PC-3 (cell line): ENCODE measurements at regions not wholly inside any gene's neighbourhood (a gene's known extent, or its start where the extent isn't known, plus 50 kb on each side); places are given as distances from the start of the nearest gene placed in this dataset.

Experiments
- ATAC-seq: fragments of 200-7000 bp; cut with Tn5 transposase; 2 replicates; pipeline ENCODE4 v1.9.1; 2020; ENCODE audit warnings: mild to moderate bottlenecking, moderate library complexity
- BruUV-seq: library from RNA; stranded (reverse); fragments of 400-500 nt; replicated peaks from 2 replicates; lab custom pipeline; 2021; lab: Mats Ljungman, UMichigan
- CTCF ChIA-PET: fragments of 300-600 bp; sonication (Branson Sonifier 250); formaldehyde crosslinking; loops from one replicate; lab custom pipeline; 2022; ENCODE audit warnings: antibody characterized with exemption; lab: Charles Lee
- POLR2A ChIA-PET: fragments of 300-600 bp; sonication (Branson Sonifier 250); formaldehyde crosslinking; loops from one replicate; lab custom pipeline; 2022; ENCODE audit warnings: antibody characterized with exemption; ENCODE audit not compliant: unreplicated experiment; lab: Charles Lee
- DNase-seq: peaks from one replicate; pipeline ENCODE4 v3.0.0-alpha.2; 2015
- H2AFZ ChIP-seq: fragments of 300-600 bp; sonication (generic); 2 replicates; pipeline ENCODE4 v1.6.0; 2016; ENCODE audit warnings: antibody characterized with exemption, low read length
- H3F3A ChIP-seq: fragments of 300-600 bp; sonication (generic); one replicate; pipeline ENCODE4 v1.6.0; 2017; ENCODE audit warnings: antibody characterized with exemption, low read length, control low read depth, mild to moderate bottlenecking; ENCODE audit not compliant: unreplicated experiment
- H3K27ac ChIP-seq: fragments of 300-600 bp; sonication (generic); 2 replicates; pipeline ENCODE4 v1.5.1; 2016; ENCODE audit warnings: mild to moderate bottlenecking, low read length
- H3K27me3 ChIP-seq: fragments of 300-600 bp; sonication (generic); 2 replicates; pipeline ENCODE4 v1.6.1; 2016; ENCODE audit warnings: low read length, mixed read lengths
- H3K36me3 ChIP-seq: fragments of 300-600 bp; sonication (generic); 2 replicates; pipeline ENCODE4 v1.6.1; 2016; ENCODE audit warnings: low read depth, mixed run types, low read length, mixed read lengths
- H3K4me1 ChIP-seq: fragments of 300-600 bp; sonication (generic); 2 replicates; pipeline ENCODE4 v1.5.1; 2016; ENCODE audit warnings: low read length; ENCODE audit not compliant: insufficient read depth
- H3K4me2 ChIP-seq: fragments of 300-600 bp; sonication (generic); 2 replicates; pipeline ENCODE4 v1.6.0; 2016; ENCODE audit warnings: low read length
- H3K4me3 ChIP-seq: fragments of 300-600 bp; sonication (generic); 2 replicates; pipeline ENCODE4 v1.5.1; 2016; ENCODE audit warnings: mild to moderate bottlenecking, low read length, mixed read lengths
- H3K79me2 ChIP-seq: fragments of 300-600 bp; sonication (generic); 2 replicates; pipeline ENCODE4 v1.6.1; 2017; ENCODE audit warnings: low read length, mixed read lengths
- H3K9ac ChIP-seq: fragments of 300-600 bp; sonication (generic); 2 replicates; pipeline ENCODE4 v1.6.0; 2016; ENCODE audit warnings: mild to moderate bottlenecking, low read length
- H3K9me2 ChIP-seq: fragments of 300-600 bp; sonication (generic); replicated peaks from 2 replicates; pipeline ENCODE4 v1.6.1; 2016; ENCODE audit warnings: mixed run types, low read length, mixed read lengths
- H3K9me3 ChIP-seq: fragments of 300-600 bp; sonication (generic); 2 replicates; pipeline ENCODE4 v1.6.1; 2016; ENCODE audit warnings: low read length, mixed read lengths
- H4K20me1 ChIP-seq: fragments of 300-600 bp; sonication (generic); 2 replicates; pipeline ENCODE4 v1.6.1; 2016; ENCODE audit warnings: low read length, mixed read lengths
- CTCF ChIP-seq: fragments of 300-600 bp; sonication (generic); conservative IDR thresholded peaks from 2 replicates; pipeline ENCODE4 v1.5.1; 2017; ENCODE audit warnings: antibody characterized with exemption, low read depth, mild to moderate bottlenecking, low read length
- EZH2 ChIP-seq: fragments of 300-600 bp; sonication (generic); IDR thresholded peaks from one replicate; pipeline ENCODE4 v1.6.1; 2017; ENCODE audit warnings: antibody characterized with exemption, mild to moderate bottlenecking, low read length; ENCODE audit not compliant: unreplicated experiment
- EZH2phosphoT487 ChIP-seq: fragments of 300-600 bp; sonication (generic); IDR thresholded peaks from 2 replicates; pipeline ENCODE4 v1.6.1; 2018; ENCODE audit warnings: mild to moderate bottlenecking, antibody characterized with exemption, low read length, borderline replicate concordance
- intact Hi-C: fragments of 100-400 bp; cut with micrococcal nuclease; formaldehyde crosslinking; loops from 2 replicates; pipeline ENCODE4 v1.9.0; 2023

- Histone ChIP-seq H4K20me1 (no peaks in the 10 kb centered on the region), H2AFZ (no peak overlapping the region), H3K27me3 (no peaks in the 10 kb centered on the region), H3K9me3 (no peaks in the 10 kb centered on the region), H3K4me1 (no peaks in the 10 kb centered on the region), H3K36me3 (no peaks in the 10 kb centered on the region), H3K27ac (no peak overlapping the region), H3F3A (no peaks in the 10 kb centered on the region), H3K9ac (no peak overlapping the region), H3K4me2 (no peak overlapping the region), H3K4me3 (no peak overlapping the region), H3K79me2 (no peaks in the 10 kb centered on the region), H3K9me2 (no peaks in the 10 kb centered on the region)
- POLR2A ChIA-PET: no interaction called here
- no peak for TF ChIP-seq EZH2
- TF ChIP-seq EZH2phosphoT487: no peak
- no peak for TF ChIP-seq CTCF
- DNase-seq (no peak), ATAC-seq (no peak)
- CTCF ChIA-PET: no interaction called here
- no TSS peak for BruUV-seq
- intact Hi-C loops: no loop called here
Measured at GRCh38 chr3:30954426-30954825, 60.0 kb upstream of the GADL1 start.

- H3K79me2 ChIP-seq: no peaks in the 10 kb centered on the region
- no peaks in the 10 kb centered on the region for H3K36me3 ChIP-seq
- no peak overlapping the region for H3K27ac ChIP-seq
- H3K27me3 ChIP-seq: no peaks in the 10 kb centered on the region
- H3F3A ChIP-seq: no peaks in the 10 kb centered on the region
- H3K4me1 ChIP-seq: no peaks in the 10 kb centered on the region
- no peak overlapping the region for H2AFZ ChIP-seq
- no peak overlapping the region for H3K9ac ChIP-seq
- no peaks in the 10 kb centered on the region for H3K9me2 ChIP-seq
- DNase-seq (no peak), ATAC-seq (no peak)
- BruUV-seq: no TSS peak
- TF ChIP-seq EZH2phosphoT487 (no peak), CTCF (no peak), EZH2 (no peak)
- no peaks in the 10 kb centered on the region for H3K9me3 ChIP-seq
- no peaks in the 10 kb centered on the region for H4K20me1 ChIP-seq
- H3K4me3 ChIP-seq: no peak overlapping the region
- ChIA-PET CTCF (no interaction called here), POLR2A (no interaction called here)
- H3K4me2 ChIP-seq: no peak overlapping the region
- intact Hi-C loops: no loop called here
Measured at GRCh38 chr3:30962084-30962483, 67.6 kb upstream of the GADL1 start.

- no peak overlapping the region for H3K4me3 ChIP-seq
- no peaks in the 10 kb centered on the region for H3K27me3 ChIP-seq
- no peak overlapping the region for H3K4me2 ChIP-seq
- H3K4me1 ChIP-seq: no peaks in the 10 kb centered on the region
- no peak for ATAC-seq
- ChIA-PET POLR2A (no interaction called here), CTCF (no interaction called here)
- no peaks in the 10 kb centered on the region for H3K79me2 ChIP-seq
- no peaks in the 10 kb centered on the region for H3K36me3 ChIP-seq
- no peaks in the 10 kb centered on the region for H4K20me1 ChIP-seq
- intact Hi-C loops: no loop called here
- H3F3A ChIP-seq: no peaks in the 10 kb centered on the region
- H3K9me2 ChIP-seq: no peaks in the 10 kb centered on the region
- BruUV-seq: no TSS peak
- no peaks in the 10 kb centered on the region for H3K9me3 ChIP-seq
- no peak overlapping the region for H3K27ac ChIP-seq
- no peak overlapping the region for H2AFZ ChIP-seq
- TF ChIP-seq EZH2 (no peak), CTCF (no peak), EZH2phosphoT487 (no peak)
- no peak for DNase-seq
- no peak overlapping the region for H3K9ac ChIP-seq
Measured at GRCh38 chr3:30962493-30962892, 68.0 kb upstream of the GADL1 start.
